NCI-H2227 (cell line): ENCODE measurements at regions not wholly inside any gene's neighbourhood (a gene's known extent, or its start where the extent isn't known, plus 50 kb on each side); places are given as distances from the start of the nearest gene placed in this dataset.
A peak's percentile ranks its signal among the peaks of the same experiment; 100 is the strongest.

Experiments
- DNase-seq: peaks from one replicate; lab custom pipeline; 2025; ENCODE audit not compliant: unreplicated experiment; lab: John Stamatoyannopoulos, UW

DNA sequence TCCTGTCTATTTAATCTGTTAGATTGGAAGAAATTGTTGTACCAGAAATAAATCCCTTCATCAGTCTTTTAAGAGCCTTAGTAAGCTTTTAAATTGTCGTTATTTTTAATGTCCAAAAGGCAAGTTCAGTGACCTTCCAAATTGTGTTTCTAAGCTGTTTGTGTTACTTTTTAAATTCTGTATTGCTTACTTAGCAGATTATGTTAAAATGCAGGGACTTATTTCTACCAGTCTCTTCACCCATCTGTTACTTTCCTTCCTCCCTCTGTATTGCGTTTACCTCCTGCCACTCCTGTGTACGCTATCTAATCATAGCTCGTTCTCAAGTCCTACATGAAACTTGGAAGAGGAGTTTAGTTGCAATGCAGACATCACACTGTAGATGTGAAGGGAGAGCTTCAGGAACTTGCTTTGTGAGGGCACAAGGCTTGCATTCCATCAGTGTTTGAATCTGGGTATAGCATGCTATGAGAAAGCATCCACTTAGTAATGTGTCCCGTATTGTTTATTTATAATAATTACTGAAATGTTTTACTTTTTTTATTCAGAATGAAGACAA lies 406.5 kb upstream of the RGS6 start:
- DNase-seq, result no peak

DNA sequence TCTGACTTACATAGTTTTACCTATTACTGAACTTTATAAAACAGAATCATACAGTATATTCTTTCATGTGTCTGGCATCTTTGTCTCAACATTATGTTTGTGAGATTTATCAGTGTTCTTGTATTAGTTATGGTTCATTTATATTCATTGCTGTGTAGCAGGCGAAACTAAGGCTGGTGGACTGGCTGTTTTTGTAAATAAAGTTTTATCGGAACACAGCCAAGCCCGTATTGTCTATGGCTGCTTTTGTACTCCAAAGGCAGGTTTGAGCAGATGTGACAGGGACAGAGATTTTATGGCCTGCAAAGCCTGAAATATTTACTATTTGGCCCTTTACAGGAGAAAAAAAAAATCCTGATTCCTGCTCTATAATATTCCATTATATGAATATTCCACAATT lies 405.8 kb upstream of the RGS6 start:
- DNase-seq, result no peak

DNA sequence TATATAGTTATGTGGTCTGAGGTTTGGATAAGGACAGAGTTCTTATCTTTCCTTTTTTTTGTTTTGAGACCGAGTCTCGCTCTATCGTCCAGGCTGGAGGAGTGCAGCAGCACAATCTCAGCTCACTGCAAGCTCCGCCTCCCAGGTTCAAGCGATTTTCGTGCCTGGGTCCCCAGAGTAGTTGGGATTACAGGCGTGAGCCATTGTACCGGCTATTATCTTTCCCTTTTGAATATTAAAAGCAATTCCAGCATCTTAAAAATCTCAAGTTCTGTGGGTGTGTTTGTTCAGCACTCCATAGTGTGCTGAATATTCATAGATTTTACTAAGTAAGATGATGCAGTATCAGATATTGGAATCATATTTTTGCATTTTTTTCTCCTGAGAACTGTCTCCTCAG lies 404.4 kb upstream of the RGS6 start:
- DNase-seq, result no peak

GRCh38 chr14:71529848-71530247 lies 402.4 kb upstream of the RGS6 start:
- DNase-seq, result no peak

DNA sequence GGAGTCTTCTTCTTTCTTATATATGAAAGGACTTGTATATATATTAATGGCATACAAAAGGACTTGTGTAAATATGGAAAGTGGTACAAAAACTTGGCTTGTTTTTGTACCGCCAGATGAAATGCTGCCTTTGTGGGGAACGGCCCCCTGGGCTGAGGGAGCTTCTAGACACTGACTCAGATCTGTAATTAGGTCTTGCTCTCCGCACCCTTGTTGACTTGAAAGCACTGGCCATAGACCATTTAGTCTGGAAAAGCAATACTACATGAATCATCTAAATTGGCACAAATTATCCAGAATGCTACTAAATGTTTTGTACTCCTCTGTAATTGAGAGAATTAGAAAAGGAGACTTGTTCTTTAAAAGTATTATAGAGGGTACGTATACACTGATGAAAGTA lies 399.9 kb upstream of the RGS6 start:
- DNase-seq, result peak; percentile 47

DNA sequence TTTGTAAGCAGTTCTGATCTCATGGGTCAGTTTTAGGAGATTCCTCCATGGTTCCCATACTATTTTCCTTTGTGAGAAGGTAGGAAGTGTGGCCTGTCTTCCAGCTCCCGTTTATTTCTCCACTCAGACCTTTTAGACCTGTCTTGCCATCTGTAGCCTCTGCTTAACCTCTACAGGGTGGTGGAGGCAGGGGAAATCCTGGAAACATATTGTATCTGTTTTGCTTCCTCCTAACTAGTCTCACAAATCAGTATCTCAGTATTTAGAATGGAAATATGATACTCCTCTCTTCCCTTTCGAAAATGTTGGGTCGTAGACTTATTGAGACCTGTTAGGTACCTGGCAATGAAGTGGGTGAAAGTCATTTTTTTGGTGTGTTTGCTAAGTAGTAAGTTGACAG lies 399.4 kb upstream of the RGS6 start:
- no peak for DNase-seq

- DNase-seq, result no peak
Measured at GRCh38 chr14:71533390-71533789, 398.8 kb upstream of the RGS6 start.

DNA sequence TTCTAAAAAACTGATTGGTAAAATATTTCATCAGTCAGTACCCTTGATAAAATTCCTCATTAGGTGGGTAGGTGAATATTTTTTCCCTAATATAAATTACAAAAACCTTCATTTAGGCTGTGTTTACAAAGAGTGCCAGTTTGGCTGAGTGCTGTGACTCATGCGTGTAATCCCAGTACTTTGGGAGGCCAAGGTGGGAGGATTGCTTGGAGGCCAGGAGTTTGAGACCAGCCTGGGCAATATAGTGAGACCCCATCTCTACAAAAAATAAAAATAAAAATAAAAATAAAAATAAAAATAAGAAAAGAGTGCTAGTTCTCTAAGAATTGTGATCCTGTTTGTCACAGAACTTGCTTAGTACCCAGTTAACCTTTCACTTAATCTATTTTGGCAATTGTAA lies 398.4 kb upstream of the RGS6 start:
- no peak for DNase-seq

GRCh38 chr14:71534506-71534905 lies 397.7 kb upstream of the RGS6 start:
- DNase-seq, result no peak

GRCh38 chr14:71536015-71536740 lies 396.1 kb upstream of the RGS6 start:
- no peak for DNase-seq

DNA sequence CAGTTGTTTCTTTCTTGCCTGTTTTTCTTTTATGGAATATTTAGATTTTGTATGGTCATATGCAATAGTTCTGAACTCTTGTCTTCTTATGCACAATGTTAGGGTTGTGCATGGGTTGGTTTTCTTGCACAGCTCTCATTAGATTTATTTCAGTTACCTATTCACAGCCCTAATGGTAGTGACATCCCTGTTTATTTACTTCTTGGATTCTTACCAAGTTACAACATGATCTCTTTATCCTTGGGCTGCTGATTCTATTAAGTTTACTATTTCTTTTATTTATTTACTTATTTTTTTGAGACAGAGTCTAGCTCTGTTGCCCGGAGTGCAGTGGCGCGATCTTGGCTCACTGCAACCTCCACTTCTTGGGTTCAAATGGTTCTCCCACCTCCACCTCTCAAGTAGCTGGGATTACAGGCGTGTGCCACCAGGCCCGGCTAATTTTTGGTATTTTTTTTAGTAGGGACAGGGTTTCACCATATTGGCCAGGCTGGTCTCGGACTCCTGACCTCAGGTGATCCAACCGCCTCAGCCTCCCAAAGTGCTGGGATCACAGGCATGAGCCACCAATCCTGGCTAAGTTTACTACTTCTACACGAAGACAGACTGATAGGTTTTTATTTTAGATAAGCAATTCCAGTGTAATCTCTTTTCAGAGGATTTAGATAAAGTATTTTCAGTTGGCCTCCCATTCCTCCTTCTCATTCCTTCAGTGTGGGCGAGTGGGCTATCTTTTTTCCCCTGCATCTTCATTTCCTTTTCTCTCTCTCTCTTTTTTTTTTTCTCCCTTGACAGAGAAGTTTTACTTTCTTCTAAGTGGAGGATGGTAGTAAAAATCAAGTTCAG lies 395.1 kb upstream of the RGS6 start:
- no peak for DNase-seq

DNA sequence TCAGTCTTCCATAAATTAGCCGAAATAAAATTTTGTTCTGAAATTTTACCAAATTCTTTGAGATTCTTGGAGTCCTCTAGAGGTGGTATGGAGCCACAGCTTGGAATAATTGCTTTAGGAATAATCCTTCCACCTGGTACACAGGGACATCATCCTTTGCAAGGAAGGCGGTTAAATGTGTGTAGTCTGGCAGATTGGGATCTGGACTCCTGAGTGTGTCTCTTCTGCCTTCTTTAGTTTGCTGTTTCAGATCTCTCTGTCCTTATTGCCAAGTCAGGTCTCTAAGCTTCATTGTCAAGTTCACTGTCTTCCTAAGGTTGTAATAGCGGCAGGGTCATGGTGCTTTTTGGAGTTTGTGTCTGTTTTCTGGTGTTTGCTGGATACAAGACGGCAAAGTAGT lies 393.9 kb upstream of the RGS6 start:
- no peak for DNase-seq

DNA sequence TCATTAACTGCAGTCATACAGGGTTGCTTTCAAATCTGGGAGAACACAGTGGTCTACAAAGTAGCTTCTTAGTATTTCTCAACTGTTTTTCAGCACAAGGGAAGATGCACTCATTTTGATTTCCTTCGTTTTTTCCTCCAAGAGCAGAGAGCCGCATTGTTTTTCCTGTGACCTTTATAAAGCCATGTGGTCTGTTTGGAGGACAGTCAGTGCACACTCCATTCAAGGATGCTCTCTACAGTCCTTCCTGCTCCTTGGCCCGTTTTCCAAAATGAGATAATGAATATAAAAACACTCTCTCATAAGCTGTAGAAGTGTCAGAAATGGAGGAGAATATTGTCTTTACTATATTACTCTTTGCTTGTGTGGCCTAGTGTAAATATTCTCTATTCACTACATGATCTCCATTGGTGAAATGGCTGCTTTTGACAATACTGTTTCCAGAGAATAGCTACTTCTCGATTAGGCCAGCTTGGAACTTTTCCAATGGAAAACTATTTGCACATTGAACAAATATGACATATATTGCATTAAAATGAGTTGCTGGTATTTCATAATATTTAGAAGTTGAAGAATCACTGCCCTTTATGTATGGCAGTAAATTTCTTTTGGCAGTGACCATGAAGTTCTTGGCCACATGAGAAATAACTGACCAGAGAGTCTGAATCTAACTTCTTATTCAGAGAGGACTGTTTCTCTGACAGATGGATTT lies 393.1 kb upstream of the RGS6 start:
- DNase-seq, result no peak

- DNase-seq, result no peak
Measured at GRCh38 chr14:71539650-71540285, 392.5 kb upstream of the RGS6 start.

GRCh38 chr14:71541271-71541670 lies 391.0 kb upstream of the RGS6 start:
- DNase-seq, result no peak

DNA sequence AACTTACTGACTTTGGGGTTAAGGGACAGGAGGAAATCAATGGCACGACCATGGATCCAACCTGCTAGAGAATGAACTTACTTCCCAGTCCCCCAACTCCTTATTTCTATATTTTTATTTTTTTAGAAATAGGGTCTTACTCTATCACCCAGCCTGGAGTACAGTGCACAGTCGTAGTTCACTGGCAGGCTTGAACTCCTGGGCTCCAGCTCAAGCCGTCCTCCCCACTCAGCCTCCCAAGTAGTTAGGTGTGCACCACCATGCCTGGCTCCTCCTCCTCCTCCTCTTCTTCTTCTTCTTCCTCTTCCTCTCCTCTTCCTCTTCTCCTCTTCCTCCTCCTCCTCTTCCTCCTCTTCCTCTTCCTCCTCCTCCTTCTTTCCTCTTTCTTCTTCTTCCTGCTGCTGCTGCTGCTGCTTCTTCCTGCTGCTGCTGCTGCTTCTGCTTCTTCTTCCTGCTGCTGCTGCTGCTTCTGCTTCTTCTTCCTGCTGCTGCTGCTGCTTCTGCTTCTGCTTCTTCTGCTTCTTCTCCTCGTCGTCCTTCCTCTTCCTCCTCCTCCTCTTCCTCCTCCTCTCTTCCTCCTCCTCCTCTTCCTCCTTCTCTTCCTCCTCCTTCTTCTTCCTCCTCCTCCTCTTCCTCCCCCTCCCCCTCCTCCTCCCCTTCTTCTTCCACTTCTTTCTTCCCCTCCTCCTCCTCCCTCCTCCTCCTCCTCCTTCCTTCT lies 390.1 kb upstream of the RGS6 start:
- DNase-seq, result no peak

- DNase-seq, result no peak
Measured at GRCh38 chr14:71549421-71550050, 382.7 kb upstream of the RGS6 start.

GRCh38 chr14:71550367-71550766 lies 381.9 kb upstream of the RGS6 start:
- DNase-seq, result no peak

GRCh38 chr14:71551291-71551950 lies 380.8 kb upstream of the RGS6 start:
- no peak for DNase-seq
